Peyer's patch (tissue), 4 donors: ENCODE measurements at regions not wholly inside any gene's neighbourhood (a gene's known extent, or its start where the extent isn't known, plus 50 kb on each side); places are given as distances from the start of the nearest gene placed in this dataset.

Source experiments
- POLR2A ChIP-seq, 2 donors: fragments of 450-650 bp; IDR thresholded peaks; one replicate each; pipeline ENCODE4 v1.5.1; 2017; ENCODE audit warnings: antibody characterized with exemption in 2 of 2, mild to moderate bottlenecking in 2 of 2, moderate library complexity in 2 of 2
- TF ChIP-seq, protein P1 (sequence below), 6 experiments: fragments of 450-650 bp in 4 of 6; fragments of 200-600 bp in 2 of 6; sonication (generic) in 1 of 6; IDR thresholded peaks; one replicate each; pipeline ENCODE4 v1.5.1; 2017 to 2019; ENCODE audit warnings: antibody characterized with exemption in 6 of 6, mild to moderate bottlenecking in 3 of 6, moderate library complexity in 1 of 6

DNA sequence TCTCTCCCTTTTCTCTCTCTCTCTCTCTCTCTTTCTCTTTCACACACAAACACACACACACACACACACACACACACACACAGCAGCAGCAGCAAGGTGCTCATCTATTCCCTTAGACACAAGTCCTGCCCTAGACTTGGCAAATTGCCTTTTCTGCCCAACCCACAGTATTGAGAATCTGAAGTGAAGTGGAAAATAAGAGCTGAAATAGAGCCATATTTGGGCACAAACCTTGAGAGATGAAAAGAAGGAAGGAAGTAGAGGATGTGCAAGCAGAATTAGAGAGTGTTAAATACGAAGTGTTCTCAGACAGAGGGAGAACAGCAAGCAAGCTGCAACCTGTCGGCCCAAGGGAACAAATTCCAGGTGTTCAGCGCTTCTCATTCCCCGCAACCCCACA is 557.5 kb upstream of the NOX3 start:
- no peak for TF ChIP-seq POLR2A (IDR thresholded peaks at IDR 0.05)
- TF ChIP-seq, protein P1, sequence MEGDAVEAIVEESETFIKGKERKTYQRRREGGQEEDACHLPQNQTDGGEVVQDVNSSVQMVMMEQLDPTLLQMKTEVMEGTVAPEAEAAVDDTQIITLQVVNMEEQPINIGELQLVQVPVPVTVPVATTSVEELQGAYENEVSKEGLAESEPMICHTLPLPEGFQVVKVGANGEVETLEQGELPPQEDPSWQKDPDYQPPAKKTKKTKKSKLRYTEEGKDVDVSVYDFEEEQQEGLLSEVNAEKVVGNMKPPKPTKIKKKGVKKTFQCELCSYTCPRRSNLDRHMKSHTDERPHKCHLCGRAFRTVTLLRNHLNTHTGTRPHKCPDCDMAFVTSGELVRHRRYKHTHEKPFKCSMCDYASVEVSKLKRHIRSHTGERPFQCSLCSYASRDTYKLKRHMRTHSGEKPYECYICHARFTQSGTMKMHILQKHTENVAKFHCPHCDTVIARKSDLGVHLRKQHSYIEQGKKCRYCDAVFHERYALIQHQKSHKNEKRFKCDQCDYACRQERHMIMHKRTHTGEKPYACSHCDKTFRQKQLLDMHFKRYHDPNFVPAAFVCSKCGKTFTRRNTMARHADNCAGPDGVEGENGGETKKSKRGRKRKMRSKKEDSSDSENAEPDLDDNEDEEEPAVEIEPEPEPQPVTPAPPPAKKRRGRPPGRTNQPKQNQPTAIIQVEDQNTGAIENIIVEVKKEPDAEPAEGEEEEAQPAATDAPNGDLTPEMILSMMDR (IDR thresholded peaks at IDR 0.05) = no peak
